ENCODE measurements at regions not wholly inside any gene's neighbourhood (a gene's known extent, or its start where the extent isn't known, plus 50 kb on each side); places are given as distances from the start of the nearest gene placed in this dataset.

DNA sequence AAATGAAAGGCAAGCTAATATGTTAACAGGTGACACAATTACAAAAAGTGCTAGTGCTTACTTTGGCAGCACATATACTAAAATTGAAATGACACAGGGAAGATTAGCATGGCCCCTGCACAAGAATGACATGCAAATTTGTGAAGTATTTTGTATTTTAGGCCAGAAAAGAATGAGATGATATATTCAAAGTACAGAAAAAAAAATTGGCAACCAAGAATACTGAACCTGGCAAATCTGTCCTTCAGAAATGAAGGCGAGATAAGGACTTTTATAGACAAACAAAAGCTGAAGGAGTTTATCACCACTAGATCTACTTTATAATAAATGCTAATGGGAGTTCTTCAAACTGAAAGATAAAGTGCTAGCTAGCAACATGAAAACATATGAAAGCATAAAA lies 350.0 kb upstream of the POU3F1 start:
- Histone ChIP-seq H3K36me3 (ENCODE audit: low read depth) (no peaks in the 10 kb centered on the region), H3K9me3 (peaks cover 7% of the 10 kb centered on the region), H3K4me1 (ENCODE audit: low read depth) (no peaks in the 10 kb centered on the region), H3K4me3 (no peak overlapping the region)
- TF ChIP-seq, protein P1, sequence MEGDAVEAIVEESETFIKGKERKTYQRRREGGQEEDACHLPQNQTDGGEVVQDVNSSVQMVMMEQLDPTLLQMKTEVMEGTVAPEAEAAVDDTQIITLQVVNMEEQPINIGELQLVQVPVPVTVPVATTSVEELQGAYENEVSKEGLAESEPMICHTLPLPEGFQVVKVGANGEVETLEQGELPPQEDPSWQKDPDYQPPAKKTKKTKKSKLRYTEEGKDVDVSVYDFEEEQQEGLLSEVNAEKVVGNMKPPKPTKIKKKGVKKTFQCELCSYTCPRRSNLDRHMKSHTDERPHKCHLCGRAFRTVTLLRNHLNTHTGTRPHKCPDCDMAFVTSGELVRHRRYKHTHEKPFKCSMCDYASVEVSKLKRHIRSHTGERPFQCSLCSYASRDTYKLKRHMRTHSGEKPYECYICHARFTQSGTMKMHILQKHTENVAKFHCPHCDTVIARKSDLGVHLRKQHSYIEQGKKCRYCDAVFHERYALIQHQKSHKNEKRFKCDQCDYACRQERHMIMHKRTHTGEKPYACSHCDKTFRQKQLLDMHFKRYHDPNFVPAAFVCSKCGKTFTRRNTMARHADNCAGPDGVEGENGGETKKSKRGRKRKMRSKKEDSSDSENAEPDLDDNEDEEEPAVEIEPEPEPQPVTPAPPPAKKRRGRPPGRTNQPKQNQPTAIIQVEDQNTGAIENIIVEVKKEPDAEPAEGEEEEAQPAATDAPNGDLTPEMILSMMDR (IDR thresholded peaks at IDR 0.05) = no peak
- intact Hi-C loops (cut with DNase I, micrococcal nuclease) = no loop called here
- ATAC-seq (no peak), DNase-seq (no peak)

DNA sequence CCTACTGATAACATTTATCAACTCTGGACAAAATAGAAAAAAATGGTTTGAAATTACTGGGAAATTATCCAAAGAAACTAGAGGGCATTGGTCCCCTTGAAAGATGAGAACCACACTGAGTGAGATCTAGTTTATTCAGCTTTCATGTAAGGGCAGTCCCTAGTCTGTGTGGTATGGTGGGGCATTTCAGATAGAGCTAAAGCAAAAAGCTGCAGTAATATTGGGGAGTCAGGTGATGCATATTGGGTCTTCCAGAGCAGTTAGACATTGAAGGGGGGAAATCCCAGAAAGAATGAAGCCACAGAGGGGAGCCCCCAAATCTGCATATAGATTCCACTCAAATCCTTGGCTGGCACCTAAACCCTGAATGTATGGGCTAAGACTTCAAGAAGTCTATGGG lies 347.7 kb upstream of the POU3F1 start:
- TF ChIP-seq, protein P1 (IDR thresholded peaks at IDR 0.05) = no peak
- Histone ChIP-seq H3K4me1 (ENCODE audit: low read depth) (no peaks in the 10 kb centered on the region), H3K4me3 (no peak overlapping the region), H3K9me3 (peaks cover 7% of the 10 kb centered on the region), H3K36me3 (ENCODE audit: low read depth) (no peaks in the 10 kb centered on the region)
- intact Hi-C loops (cut with DNase I, micrococcal nuclease) = no loop called here
- no peak for ATAC-seq
- DNase-seq = no peak

DNA sequence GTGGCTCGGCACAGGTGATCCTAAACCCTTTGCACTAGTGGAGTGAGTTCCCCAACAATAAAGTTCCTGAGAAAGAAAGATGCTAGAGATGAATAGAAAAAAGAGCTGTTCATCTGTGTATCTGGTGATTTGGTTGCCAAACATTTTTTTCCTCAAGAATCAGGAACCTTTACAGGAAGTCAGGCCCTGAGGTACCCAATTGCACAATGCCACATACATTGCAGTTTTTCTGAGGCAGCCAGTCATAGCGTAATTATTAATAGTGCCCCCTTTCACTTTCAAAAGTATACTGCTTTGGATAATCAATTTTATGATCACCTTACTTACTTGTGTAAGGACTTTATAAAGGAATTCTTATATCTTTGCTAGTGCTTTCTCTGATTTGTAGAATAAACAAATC lies 346.3 kb upstream of the POU3F1 start:
- intact Hi-C loops (cut with DNase I, micrococcal nuclease) = no loop called here
- ATAC-seq = no peak
- no peaks in the 10 kb centered on the region for H3K36me3 ChIP-seq (ENCODE audit: low read depth)

DNA sequence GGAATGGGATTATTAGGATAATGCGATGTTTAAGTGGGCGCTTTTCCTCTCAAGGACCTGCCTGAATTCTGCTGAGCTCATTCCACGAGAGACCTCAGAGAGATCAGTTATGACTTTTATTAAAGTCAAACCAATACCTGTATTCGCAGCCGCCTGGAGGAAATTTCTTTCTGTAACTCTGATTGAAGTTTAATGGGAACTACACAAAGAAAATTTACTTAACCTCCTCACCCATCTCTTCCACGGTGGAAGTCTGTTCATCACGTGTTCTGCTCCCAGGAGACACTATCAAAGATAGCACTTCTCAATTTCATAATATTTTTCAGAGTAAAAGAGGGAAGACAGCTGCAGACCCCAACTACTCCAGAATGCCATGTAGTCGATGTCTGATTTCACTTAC lies 334.7 kb upstream of the POU3F1 start:
- intact Hi-C loops (cut with DNase I, micrococcal nuclease) = no loop called here
- H3K36me3 ChIP-seq (ENCODE audit: low read depth) = no peaks in the 10 kb centered on the region
- no peaks in the 10 kb centered on the region for H3K4me1 ChIP-seq (ENCODE audit: low read depth)
- TF ChIP-seq, protein P1 (IDR thresholded peaks at IDR 0.05) = no peak
- no peak for ATAC-seq
- H3K4me3 ChIP-seq = no peak overlapping the region
- DNase-seq = no peak
- no peaks in the 10 kb centered on the region for H3K9me3 ChIP-seq

More for the DNA sequence above, 346.3 kb upstream of the POU3F1 start:
- TF ChIP-seq, protein P1 (IDR thresholded peaks at IDR 0.05) = no peak
- H3K4me3 ChIP-seq = no peak overlapping the region
- DNase-seq = no peak
- no peaks in the 10 kb centered on the region for H3K4me1 ChIP-seq (ENCODE audit: low read depth)
- H3K9me3 ChIP-seq = peaks cover 12% of the 10 kb centered on the region

DNA sequence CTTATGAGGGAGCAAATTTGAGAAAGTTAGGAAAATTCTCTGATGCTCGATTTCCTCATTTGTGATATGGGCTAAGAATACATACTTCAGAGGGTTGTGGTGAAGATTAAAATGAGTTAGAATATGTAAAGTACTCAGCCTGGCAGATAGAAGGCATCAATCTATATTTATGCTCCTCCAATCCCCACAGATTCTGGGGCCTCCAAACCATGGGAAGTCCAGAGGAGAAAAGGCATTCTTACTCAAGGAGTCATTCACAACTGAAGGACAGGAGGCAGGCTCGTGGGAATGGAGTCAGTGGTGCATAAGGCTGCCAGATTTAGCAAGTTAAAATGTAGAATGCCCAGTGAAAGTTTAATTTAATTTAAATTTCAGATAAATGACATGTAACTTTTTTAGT lies 330.0 kb upstream of the POU3F1 start:
- TF ChIP-seq, protein P1 (IDR thresholded peaks at IDR 0.05) = no peak
- Histone ChIP-seq H3K36me3 (ENCODE audit: low read depth) (no peaks in the 10 kb centered on the region), H3K9me3 (peaks cover 5% of the 10 kb centered on the region), H3K4me1 (ENCODE audit: low read depth) (no peaks in the 10 kb centered on the region), H3K4me3 (no peak overlapping the region)
- DNase-seq (no peak), ATAC-seq (no peak)
- intact Hi-C loops (cut with DNase I, micrococcal nuclease) = no loop called here

DNA sequence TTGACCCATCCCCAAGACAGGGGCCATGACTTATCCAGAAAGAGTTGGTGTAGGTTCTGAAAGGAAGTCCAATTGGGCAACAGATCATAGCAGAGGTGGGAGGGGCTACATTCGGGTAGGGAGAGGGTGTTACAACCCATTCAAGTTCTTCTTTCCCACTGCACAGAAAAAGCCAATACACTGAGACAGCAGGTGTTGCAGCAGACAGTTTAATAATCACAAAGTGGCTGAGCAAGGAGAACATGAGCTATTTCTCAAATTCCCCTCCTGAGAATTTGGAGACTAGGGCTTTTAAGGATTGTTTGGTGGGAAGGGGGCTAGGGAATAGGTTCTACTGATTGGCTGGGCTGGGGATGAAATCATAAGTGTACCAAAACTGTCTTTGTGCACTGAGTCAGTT lies 328.4 kb upstream of the POU3F1 start:
- Histone ChIP-seq H3K4me3 (no peak overlapping the region), H3K36me3 (ENCODE audit: low read depth) (no peaks in the 10 kb centered on the region), H3K4me1 (ENCODE audit: low read depth) (no peaks in the 10 kb centered on the region), H3K9me3 (peaks cover 5% of the 10 kb centered on the region)
- ATAC-seq = no peak
- TF ChIP-seq, protein P1 (IDR thresholded peaks at IDR 0.05) = no peak
- intact Hi-C loops (cut with DNase I, micrococcal nuclease) = no loop called here
- DNase-seq = no peak

Data from mucosa of descending colon (tissue), 3 donors.